C4-2B (cell line): ENCODE measurements at regions not wholly inside any gene's neighbourhood (a gene's known extent, or its start where the extent isn't known, plus 50 kb on each side); places are given as distances from the start of the nearest gene placed in this dataset.

Source experiments
- CTCF ChIP-seq: fragments of 450-650 bp; conservative IDR thresholded peaks from 2 replicates; pipeline ENCODE4 v1.5.1; 2017; ENCODE audit warnings: mild to moderate bottlenecking
- ZFX ChIP-seq: fragments of 450-650 bp; IDR thresholded peaks from 2 replicates; pipeline ENCODE4 v1.6.1; 2017

- no peak for TF ChIP-seq CTCF
- TF ChIP-seq ZFX = no peak
Measured at GRCh38 chrX:124249345-124249744, 83.1 kb upstream of the TEX13D start.
